Fibroblast of lung (primary cell): ENCODE measurements at regions not wholly inside any gene's neighbourhood (a gene's known extent, or its start where the extent isn't known, plus 50 kb on each side); places are given as distances from the start of the nearest gene placed in this dataset.
A peak's percentile ranks its signal among the peaks of the same experiment; 100 is the strongest.

Experiments
- DNase-seq, 2 donors: peaks; one replicate each; pipeline versions ENCODE4 v3.0.0 to v3.0.0-alpha.2; 2010; ENCODE audit warnings: low read depth in 2 of 2
- H2AFZ ChIP-seq: 2 replicates; pipeline ENCODE4 v1.5.1; 2012; ENCODE audit warnings: low read length, control low read depth, inconsistent platforms
- H3K27ac ChIP-seq: 2 replicates; pipeline ENCODE4 v1.5.1; 2011; ENCODE audit warnings: low read length, control low read depth; ENCODE audit not compliant: insufficient read depth
- H3K27me3 ChIP-seq: 2 replicates; pipeline ENCODE4 v1.5.1; 2011; ENCODE audit warnings: mild to moderate bottlenecking, low read length; ENCODE audit not compliant: control insufficient read depth, insufficient read depth
- H3K36me3 ChIP-seq: 2 replicates; pipeline ENCODE4 v1.5.1; 2011; ENCODE audit warnings: low read length; ENCODE audit not compliant: control insufficient read depth, insufficient read depth
- H3K4me1 ChIP-seq: 2 replicates; pipeline ENCODE4 v1.5.1; 2011; ENCODE audit warnings: low read length; ENCODE audit not compliant: control insufficient read depth, insufficient read depth; ENCODE audit errors: extremely low read depth
- H3K4me2 ChIP-seq: 2 replicates; pipeline ENCODE4 v1.5.1; 2011; ENCODE audit warnings: low read length, control low read depth; ENCODE audit not compliant: insufficient read depth; ENCODE audit errors: extremely low read depth
- H3K4me3 ChIP-seq, 4 experiments: fragments of 200-600 bp in 1 of 4; sonication (generic) in 1 of 4; replicated peaks in 1 of 4; 2 replicates each; pipeline ENCODE4 v1.5.1; 2011 to 2016; ENCODE audit warnings: low read length in 4 of 4, low read depth in 3 of 4, mild to moderate bottlenecking in 3 of 4, control low read depth in 2 of 4, inconsistent platforms in 1 of 4, mixed read lengths in 1 of 4; ENCODE audit not compliant: insufficient read depth in 1 of 4; ENCODE audit errors: control extremely low read depth in 1 of 4
- H3K79me2 ChIP-seq: 2 replicates; pipeline ENCODE4 v1.5.1; 2012; ENCODE audit warnings: mild to moderate bottlenecking, low read length, inconsistent platforms; ENCODE audit not compliant: control insufficient read depth, insufficient read depth
- H3K9ac ChIP-seq: 2 replicates; pipeline ENCODE4 v1.5.1; 2011; ENCODE audit warnings: mild to moderate bottlenecking, low read length, control low read depth; ENCODE audit not compliant: insufficient read depth
- H3K9me3 ChIP-seq: 2 replicates; pipeline ENCODE4 v1.5.1; 2012; ENCODE audit warnings: low read depth, low read length; ENCODE audit not compliant: control insufficient read depth, insufficient read depth
- H4K20me1 ChIP-seq: 2 replicates; pipeline ENCODE4 v1.5.1; 2011; ENCODE audit warnings: low read length; ENCODE audit not compliant: control insufficient read depth, insufficient read depth; ENCODE audit errors: extremely low read depth
- EZH2 ChIP-seq: IDR thresholded peaks from 2 replicates; pipeline ENCODE4 v1.5.1; 2012; ENCODE audit warnings: low read length, control low read depth, mild to moderate bottlenecking; ENCODE audit errors: missing control alignments
- TF ChIP-seq, protein P1 (sequence below), 2 donors: IDR thresholded peaks in 1 of 2; conservative IDR thresholded peaks in 1 of 2; 1 replicate in 1 of 2; 2 replicates in 1 of 2; pipeline ENCODE4 v1.5.1; 2011 to 2012; ENCODE audit warnings: low read length in 2 of 2, control low read depth in 1 of 2, inconsistent platforms in 1 of 2, low read depth in 1 of 2, mild to moderate bottlenecking in 1 of 2

DNA sequence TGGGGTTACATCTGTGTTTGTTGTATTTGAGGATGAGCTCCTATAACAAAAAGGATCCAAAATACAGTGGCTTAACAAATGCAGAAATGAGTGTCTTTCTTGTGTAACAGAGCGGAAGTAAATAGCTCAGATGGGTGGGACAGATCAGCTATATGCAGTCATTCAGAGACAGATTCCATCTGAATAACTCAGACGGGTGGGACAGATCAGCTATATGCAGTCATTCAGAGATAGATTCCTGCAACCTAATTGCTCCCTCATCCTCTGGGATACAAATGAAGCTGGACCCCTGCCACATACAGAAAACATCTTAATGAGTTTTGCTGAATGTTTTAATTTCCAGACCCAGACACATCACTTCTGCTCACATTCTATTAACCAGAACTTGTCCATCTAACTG is 332.3 kb downstream of the BCKDHB start:
- H3K4me2 ChIP-seq: peak overlapping the region; percentile 38
- H3K27ac ChIP-seq: peak overlapping the region; percentile 61
- no peak for TF ChIP-seq EZH2
- TF ChIP-seq, protein P1, sequence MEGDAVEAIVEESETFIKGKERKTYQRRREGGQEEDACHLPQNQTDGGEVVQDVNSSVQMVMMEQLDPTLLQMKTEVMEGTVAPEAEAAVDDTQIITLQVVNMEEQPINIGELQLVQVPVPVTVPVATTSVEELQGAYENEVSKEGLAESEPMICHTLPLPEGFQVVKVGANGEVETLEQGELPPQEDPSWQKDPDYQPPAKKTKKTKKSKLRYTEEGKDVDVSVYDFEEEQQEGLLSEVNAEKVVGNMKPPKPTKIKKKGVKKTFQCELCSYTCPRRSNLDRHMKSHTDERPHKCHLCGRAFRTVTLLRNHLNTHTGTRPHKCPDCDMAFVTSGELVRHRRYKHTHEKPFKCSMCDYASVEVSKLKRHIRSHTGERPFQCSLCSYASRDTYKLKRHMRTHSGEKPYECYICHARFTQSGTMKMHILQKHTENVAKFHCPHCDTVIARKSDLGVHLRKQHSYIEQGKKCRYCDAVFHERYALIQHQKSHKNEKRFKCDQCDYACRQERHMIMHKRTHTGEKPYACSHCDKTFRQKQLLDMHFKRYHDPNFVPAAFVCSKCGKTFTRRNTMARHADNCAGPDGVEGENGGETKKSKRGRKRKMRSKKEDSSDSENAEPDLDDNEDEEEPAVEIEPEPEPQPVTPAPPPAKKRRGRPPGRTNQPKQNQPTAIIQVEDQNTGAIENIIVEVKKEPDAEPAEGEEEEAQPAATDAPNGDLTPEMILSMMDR (conservative IDR thresholded peaks at IDR 0.05 in 1 of 2, IDR thresholded peaks at IDR 0.05 in 1 of 2; ENCODE audit: low read depth in 1 of 2, low read length in 2 of 2): no peak
- H3K9me3 ChIP-seq: no peaks in the 10 kb centered on the region
- H3K27me3 ChIP-seq: no peaks in the 10 kb centered on the region
- H3K4me3 ChIP-seq: no peak overlapping the region
- H3K36me3 ChIP-seq: no peaks in the 10 kb centered on the region
- no peaks in the 10 kb centered on the region for H3K79me2 ChIP-seq
- H3K4me1 ChIP-seq: no peaks in the 10 kb centered on the region
- no peak overlapping the region for H3K9ac ChIP-seq
- no peak overlapping the region for H2AFZ ChIP-seq
- peak; percentile 77 to 92 for DNase-seq
- no peaks in the 10 kb centered on the region for H4K20me1 ChIP-seq

DNA sequence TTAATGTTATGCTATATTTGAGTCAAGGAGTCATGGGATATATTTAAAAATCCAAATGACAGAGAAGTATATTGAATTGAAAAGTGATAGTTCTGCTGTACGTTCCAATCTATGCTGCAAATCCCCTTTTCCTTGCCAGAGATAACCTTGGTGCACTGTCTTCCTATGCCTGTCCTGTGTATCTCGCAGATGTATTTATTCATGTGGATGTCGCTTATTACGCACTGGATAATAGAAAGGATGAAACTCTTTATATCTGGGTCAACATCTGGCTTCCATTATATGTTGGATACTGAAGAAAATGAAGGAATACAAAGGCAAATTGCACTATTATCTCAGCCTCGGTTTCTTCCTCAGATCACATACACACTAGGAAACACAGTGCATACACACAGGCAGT is 331.3 kb downstream of the BCKDHB start:
- Histone ChIP-seq H3K27me3 (no peaks in the 10 kb centered on the region), H3K4me3 (no peak overlapping the region), H3K36me3 (no peaks in the 10 kb centered on the region), H3K4me1 (no peaks in the 10 kb centered on the region), H4K20me1 (no peaks in the 10 kb centered on the region), H3K79me2 (no peaks in the 10 kb centered on the region), H2AFZ (no peak overlapping the region), H3K9me3 (no peaks in the 10 kb centered on the region), H3K4me2 (no peak overlapping the region), H3K27ac (no peak overlapping the region), H3K9ac (no peak overlapping the region)
- DNase-seq: no peak
- TF ChIP-seq EZH2: no peak
- TF ChIP-seq, protein P1 (conservative IDR thresholded peaks at IDR 0.05 in 1 of 2, IDR thresholded peaks at IDR 0.05 in 1 of 2; ENCODE audit: low read depth in 1 of 2, low read length in 2 of 2): no peak

DNA sequence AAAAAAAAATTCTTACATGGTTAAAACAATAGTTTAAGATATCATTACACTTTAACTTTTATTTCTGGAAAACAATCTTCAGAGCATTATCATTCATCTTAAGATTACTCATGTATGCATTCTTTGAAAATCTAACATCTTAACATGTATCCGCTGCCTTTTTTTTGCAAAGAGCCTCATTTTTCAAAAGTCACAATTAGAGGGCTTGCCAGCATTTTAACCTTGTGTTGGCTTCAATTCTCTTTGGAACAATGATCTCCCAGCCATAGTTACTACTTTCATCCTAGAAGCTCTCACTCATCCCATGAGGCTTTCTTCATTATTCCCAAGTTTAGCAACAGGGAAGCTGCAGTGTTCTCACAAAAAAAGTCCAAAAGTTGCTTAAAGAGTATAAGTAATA is 330.8 kb downstream of the BCKDHB start:
- DNase-seq: peak in 1 of 2 donors; percentile 85
- Histone ChIP-seq H2AFZ (no peak overlapping the region), H3K4me2 (no peak overlapping the region), H3K4me3 (no peak overlapping the region), H3K27ac (no peak overlapping the region), H3K4me1 (no peaks in the 10 kb centered on the region), H3K9me3 (no peaks in the 10 kb centered on the region), H3K9ac (no peak overlapping the region), H3K27me3 (no peaks in the 10 kb centered on the region), H3K36me3 (no peaks in the 10 kb centered on the region), H4K20me1 (no peaks in the 10 kb centered on the region), H3K79me2 (no peaks in the 10 kb centered on the region)
- TF ChIP-seq EZH2: no peak
- TF ChIP-seq, protein P1 (conservative IDR thresholded peaks at IDR 0.05 in 1 of 2, IDR thresholded peaks at IDR 0.05 in 1 of 2; ENCODE audit: low read depth in 1 of 2, low read length in 2 of 2): no peak
